H1 (cell line): ENCODE measurements at regions not wholly inside any gene's neighbourhood (a gene's known extent, or its start where the extent isn't known, plus 50 kb on each side); places are given as distances from the start of the nearest gene placed in this dataset.

Experiments used
- ASH2L ChIP-seq: fragments of 200-600, 300-600 bp; sonication (generic); IDR thresholded peaks from one replicate; pipeline ENCODE4 v1.7.1; 2017; ENCODE audit warnings: low read length
- BRCA1 ChIP-seq: IDR thresholded peaks from 2 replicates; pipeline ENCODE4 v1.6.1; 2012; ENCODE audit warnings: low read depth, low read length, improper control_type of control experiment
- GABPA ChIP-seq: IDR thresholded peaks from 2 replicates; pipeline ENCODE4 v1.6.1; 2011; ENCODE audit warnings: mild to moderate bottlenecking, low read length, moderate library complexity, borderline replicate concordance; ENCODE audit not compliant: insufficient read depth
- JUN ChIP-seq: IDR thresholded peaks from 2 replicates; pipeline ENCODE4 v1.6.1; 2011; ENCODE audit warnings: low read depth, mild to moderate bottlenecking, improper control_type of control experiment, low read length
- POU5F1 ChIP-seq: IDR thresholded peaks from 2 replicates; pipeline ENCODE4 v1.6.1; 2011; ENCODE audit warnings: low read depth, mild to moderate bottlenecking, low read length, moderate library complexity
- TF ChIP-seq, protein P1 (sequence below): fragments of 300-600 bp; sonication (generic); IDR thresholded peaks from 2 replicates; pipeline ENCODE4 v1.7.1; 2012; ENCODE audit warnings: low read length, moderate library complexity, mild to moderate bottlenecking, inconsistent platforms; ENCODE audit not compliant: insufficient replicate concordance
- TF ChIP-seq, protein P2 (sequence below): IDR thresholded peaks from 2 replicates; pipeline ENCODE4 v1.6.1; 2012; ENCODE audit warnings: inconsistent platforms

DNA sequence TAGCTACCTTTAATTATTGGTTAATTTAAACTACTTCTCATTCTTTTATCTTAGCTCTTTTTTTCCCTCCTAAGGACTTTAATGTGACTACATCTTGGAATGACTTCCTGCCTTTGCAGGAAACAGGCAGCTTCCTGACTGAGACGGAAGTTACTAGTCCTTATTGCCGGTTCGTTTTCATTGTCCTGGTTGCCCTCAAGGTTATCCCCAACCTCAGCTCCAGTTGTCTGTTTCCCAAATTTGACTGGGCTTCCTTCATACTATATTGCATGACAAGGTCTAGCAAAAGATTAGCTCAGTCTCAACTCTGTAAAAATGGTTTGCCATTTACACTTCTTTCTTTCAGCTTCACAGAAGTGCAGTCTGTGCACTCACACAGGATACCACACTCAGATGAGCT, 109.9 kb upstream of the DDX53 start (continued):
- TF ChIP-seq, protein P1, sequence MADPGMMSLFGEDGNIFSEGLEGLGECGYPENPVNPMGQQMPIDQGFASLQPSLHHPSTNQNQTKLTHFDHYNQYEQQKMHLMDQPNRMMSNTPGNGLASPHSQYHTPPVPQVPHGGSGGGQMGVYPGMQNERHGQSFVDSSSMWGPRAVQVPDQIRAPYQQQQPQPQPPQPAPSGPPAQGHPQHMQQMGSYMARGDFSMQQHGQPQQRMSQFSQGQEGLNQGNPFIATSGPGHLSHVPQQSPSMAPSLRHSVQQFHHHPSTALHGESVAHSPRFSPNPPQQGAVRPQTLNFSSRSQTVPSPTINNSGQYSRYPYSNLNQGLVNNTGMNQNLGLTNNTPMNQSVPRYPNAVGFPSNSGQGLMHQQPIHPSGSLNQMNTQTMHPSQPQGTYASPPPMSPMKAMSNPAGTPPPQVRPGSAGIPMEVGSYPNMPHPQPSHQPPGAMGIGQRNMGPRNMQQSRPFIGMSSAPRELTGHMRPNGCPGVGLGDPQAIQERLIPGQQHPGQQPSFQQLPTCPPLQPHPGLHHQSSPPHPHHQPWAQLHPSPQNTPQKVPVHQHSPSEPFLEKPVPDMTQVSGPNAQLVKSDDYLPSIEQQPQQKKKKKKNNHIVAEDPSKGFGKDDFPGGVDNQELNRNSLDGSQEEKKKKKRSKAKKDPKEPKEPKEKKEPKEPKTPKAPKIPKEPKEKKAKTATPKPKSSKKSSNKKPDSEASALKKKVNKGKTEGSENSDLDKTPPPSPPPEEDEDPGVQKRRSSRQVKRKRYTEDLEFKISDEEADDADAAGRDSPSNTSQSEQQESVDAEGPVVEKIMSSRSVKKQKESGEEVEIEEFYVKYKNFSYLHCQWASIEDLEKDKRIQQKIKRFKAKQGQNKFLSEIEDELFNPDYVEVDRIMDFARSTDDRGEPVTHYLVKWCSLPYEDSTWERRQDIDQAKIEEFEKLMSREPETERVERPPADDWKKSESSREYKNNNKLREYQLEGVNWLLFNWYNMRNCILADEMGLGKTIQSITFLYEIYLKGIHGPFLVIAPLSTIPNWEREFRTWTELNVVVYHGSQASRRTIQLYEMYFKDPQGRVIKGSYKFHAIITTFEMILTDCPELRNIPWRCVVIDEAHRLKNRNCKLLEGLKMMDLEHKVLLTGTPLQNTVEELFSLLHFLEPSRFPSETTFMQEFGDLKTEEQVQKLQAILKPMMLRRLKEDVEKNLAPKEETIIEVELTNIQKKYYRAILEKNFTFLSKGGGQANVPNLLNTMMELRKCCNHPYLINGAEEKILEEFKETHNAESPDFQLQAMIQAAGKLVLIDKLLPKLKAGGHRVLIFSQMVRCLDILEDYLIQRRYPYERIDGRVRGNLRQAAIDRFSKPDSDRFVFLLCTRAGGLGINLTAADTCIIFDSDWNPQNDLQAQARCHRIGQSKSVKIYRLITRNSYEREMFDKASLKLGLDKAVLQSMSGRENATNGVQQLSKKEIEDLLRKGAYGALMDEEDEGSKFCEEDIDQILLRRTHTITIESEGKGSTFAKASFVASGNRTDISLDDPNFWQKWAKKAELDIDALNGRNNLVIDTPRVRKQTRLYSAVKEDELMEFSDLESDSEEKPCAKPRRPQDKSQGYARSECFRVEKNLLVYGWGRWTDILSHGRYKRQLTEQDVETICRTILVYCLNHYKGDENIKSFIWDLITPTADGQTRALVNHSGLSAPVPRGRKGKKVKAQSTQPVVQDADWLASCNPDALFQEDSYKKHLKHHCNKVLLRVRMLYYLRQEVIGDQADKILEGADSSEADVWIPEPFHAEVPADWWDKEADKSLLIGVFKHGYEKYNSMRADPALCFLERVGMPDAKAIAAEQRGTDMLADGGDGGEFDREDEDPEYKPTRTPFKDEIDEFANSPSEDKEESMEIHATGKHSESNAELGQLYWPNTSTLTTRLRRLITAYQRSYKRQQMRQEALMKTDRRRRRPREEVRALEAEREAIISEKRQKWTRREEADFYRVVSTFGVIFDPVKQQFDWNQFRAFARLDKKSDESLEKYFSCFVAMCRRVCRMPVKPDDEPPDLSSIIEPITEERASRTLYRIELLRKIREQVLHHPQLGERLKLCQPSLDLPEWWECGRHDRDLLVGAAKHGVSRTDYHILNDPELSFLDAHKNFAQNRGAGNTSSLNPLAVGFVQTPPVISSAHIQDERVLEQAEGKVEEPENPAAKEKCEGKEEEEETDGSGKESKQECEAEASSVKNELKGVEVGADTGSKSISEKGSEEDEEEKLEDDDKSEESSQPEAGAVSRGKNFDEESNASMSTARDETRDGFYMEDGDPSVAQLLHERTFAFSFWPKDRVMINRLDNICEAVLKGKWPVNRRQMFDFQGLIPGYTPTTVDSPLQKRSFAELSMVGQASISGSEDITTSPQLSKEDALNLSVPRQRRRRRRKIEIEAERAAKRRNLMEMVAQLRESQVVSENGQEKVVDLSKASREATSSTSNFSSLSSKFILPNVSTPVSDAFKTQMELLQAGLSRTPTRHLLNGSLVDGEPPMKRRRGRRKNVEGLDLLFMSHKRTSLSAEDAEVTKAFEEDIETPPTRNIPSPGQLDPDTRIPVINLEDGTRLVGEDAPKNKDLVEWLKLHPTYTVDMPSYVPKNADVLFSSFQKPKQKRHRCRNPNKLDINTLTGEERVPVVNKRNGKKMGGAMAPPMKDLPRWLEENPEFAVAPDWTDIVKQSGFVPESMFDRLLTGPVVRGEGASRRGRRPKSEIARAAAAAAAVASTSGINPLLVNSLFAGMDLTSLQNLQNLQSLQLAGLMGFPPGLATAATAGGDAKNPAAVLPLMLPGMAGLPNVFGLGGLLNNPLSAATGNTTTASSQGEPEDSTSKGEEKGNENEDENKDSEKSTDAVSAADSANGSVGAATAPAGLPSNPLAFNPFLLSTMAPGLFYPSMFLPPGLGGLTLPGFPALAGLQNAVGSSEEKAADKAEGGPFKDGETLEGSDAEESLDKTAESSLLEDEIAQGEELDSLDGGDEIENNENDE: no peak
- TF ChIP-seq JUN (no peak), POU5F1 (no peak), BRCA1 (no peak), ASH2L (no peak), GABPA (no peak)
- TF ChIP-seq, protein P2, sequence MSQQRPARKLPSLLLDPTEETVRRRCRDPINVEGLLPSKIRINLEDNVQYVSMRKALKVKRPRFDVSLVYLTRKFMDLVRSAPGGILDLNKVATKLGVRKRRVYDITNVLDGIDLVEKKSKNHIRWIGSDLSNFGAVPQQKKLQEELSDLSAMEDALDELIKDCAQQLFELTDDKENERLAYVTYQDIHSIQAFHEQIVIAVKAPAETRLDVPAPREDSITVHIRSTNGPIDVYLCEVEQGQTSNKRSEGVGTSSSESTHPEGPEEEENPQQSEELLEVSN: no peak
